Astrocyte of the spinal cord (primary cell): ENCODE measurements at regions not wholly inside any gene's neighbourhood (a gene's known extent, or its start where the extent isn't known, plus 50 kb on each side); places are given as distances from the start of the nearest gene placed in this dataset.

Source experiments
- DNase-seq: peaks from one replicate; pipeline ENCODE4 v3.0.0; 2011; ENCODE audit warnings: low read depth, low spot score
- H3K4me3 ChIP-seq: 2 replicates; pipeline ENCODE4 v1.5.1; 2011; ENCODE audit warnings: low read depth, mild to moderate bottlenecking, low read length, moderate library complexity
- CTCF ChIP-seq: IDR thresholded peaks from 2 replicates; pipeline ENCODE4 v1.5.1; 2012; ENCODE audit warnings: low read depth, mild to moderate bottlenecking, low read length, inconsistent platforms
- in situ Hi-C: cut with HindIII; loops from 2 replicates; pipeline ENCODE4 v1.10.0; 2017; ENCODE audit warnings: low sequenced_read_pairs

GRCh38 chr15:97615114-97615513, 345.4 kb upstream of the ARRDC4 start:
- no peak overlapping the region for H3K4me3 ChIP-seq
- DNase-seq = no peak
- TF ChIP-seq CTCF = no peak
- in situ Hi-C loops = no loop called here

- TF ChIP-seq CTCF = no peak
- DNase-seq = no peak
- in situ Hi-C loops = no loop called here
- H3K4me3 ChIP-seq = no peak overlapping the region
Measured at GRCh38 chr15:97623091-97623661, 337.3 kb upstream of the ARRDC4 start.

- DNase-seq = no peak
- H3K4me3 ChIP-seq = no peak overlapping the region
- in situ Hi-C loops = no loop called here
- TF ChIP-seq CTCF = no peak
Measured at GRCh38 chr15:97627634-97628033, 332.9 kb upstream of the ARRDC4 start.

GRCh38 chr15:97645758-97646157, 314.7 kb upstream of the ARRDC4 start:
- in situ Hi-C loops = no loop called here
- H3K4me3 ChIP-seq = no peak overlapping the region
- no peak for DNase-seq
- no peak for TF ChIP-seq CTCF

- H3K4me3 ChIP-seq = no peak overlapping the region
- no peak for DNase-seq
- no peak for TF ChIP-seq CTCF
- in situ Hi-C loops = no loop called here
Measured at GRCh38 chr15:97648728-97649127, 311.8 kb upstream of the ARRDC4 start.

- in situ Hi-C loops = no loop called here
- H3K4me3 ChIP-seq = no peak overlapping the region
- DNase-seq = no peak
- TF ChIP-seq CTCF = no peak
Measured at GRCh38 chr15:97652041-97652440, 308.5 kb upstream of the ARRDC4 start.

- TF ChIP-seq CTCF = no peak
- in situ Hi-C loops = no loop called here
- no peak for DNase-seq
- no peak overlapping the region for H3K4me3 ChIP-seq
Measured at GRCh38 chr15:97652700-97653167, 307.8 kb upstream of the ARRDC4 start.
